Keratinocyte (primary cell): ENCODE measurements at regions not wholly inside any gene's neighbourhood (a gene's known extent, or its start where the extent isn't known, plus 50 kb on each side); places are given as distances from the start of the nearest gene placed in this dataset.

Experiments used
- DNase-seq: peaks from one replicate; pipeline ENCODE4 v3.0.0-alpha.2; 2011; ENCODE audit warnings: low read depth, missing footprints, low spot score
- FAIRE-seq: peaks from 2 replicates; lab custom pipeline; 2011; peaks lifted over from hg19 to GRCh38; lab: Jason Lieb, UNC
- H2AFZ ChIP-seq: 2 replicates; pipeline ENCODE4 v1.6.0; 2012; ENCODE audit warnings: low read length, control low read depth, inconsistent platforms; ENCODE audit not compliant: control insufficient read depth
- H3K27ac ChIP-seq: 2 replicates; pipeline ENCODE4 v1.5.1; 2011; ENCODE audit warnings: low read length; ENCODE audit not compliant: control insufficient read depth, insufficient read depth
- H3K27me3 ChIP-seq: 3 replicates; pipeline ENCODE4 v1.6.0; 2011; ENCODE audit warnings: low read length; ENCODE audit not compliant: control insufficient read depth, insufficient read depth; ENCODE audit errors: extremely low read depth
- H3K36me3 ChIP-seq, 2 experiments: 2 replicates in 1 of 2; 3 replicates in 1 of 2; pipeline ENCODE4 v1.5.1; 2011; ENCODE audit warnings: low read length in 2 of 2, mild to moderate bottlenecking in 1 of 2; ENCODE audit not compliant: control insufficient read depth in 2 of 2, insufficient read depth in 2 of 2; ENCODE audit errors: extremely low read depth in 1 of 2
- H3K4me1 ChIP-seq: 3 replicates; pipeline ENCODE4 v1.5.1; 2011; ENCODE audit warnings: low read length; ENCODE audit not compliant: control insufficient read depth, insufficient read depth; ENCODE audit errors: extremely low read depth
- H3K4me2 ChIP-seq: 3 replicates; pipeline ENCODE4 v1.6.0; 2011; ENCODE audit warnings: low read depth, low read length; ENCODE audit not compliant: control insufficient read depth, insufficient read depth; ENCODE audit errors: extremely low read depth
- H3K4me3 ChIP-seq, 3 experiments: fragments of 200-600 bp in 1 of 3; sonication (generic) in 1 of 3; 2 replicates in 2 of 3; 3 replicates in 1 of 3; pipeline ENCODE4 v1.5.1; 2011 to 2016; ENCODE audit warnings: low read length in 3 of 3, mild to moderate bottlenecking in 3 of 3, control low read depth in 2 of 3, inconsistent platforms in 1 of 3, low read depth in 1 of 3, mixed read lengths in 1 of 3, mixed run types in 1 of 3, moderate library complexity in 1 of 3; ENCODE audit not compliant: control insufficient read depth in 2 of 3, insufficient read depth in 2 of 3; ENCODE audit errors: extremely low read depth in 1 of 3
- H3K79me2 ChIP-seq: 2 replicates; pipeline ENCODE4 v1.6.0; 2012; ENCODE audit warnings: low read length; ENCODE audit not compliant: control insufficient read depth, insufficient read depth
- H3K9ac ChIP-seq: 3 replicates; pipeline ENCODE4 v1.6.0; 2011; ENCODE audit warnings: low read length; ENCODE audit not compliant: control insufficient read depth, insufficient read depth; ENCODE audit errors: extremely low read depth
- H3K9me1 ChIP-seq: 3 replicates; pipeline ENCODE4 v1.6.0; 2011; ENCODE audit warnings: low read length; ENCODE audit not compliant: control insufficient read depth, insufficient read depth; ENCODE audit errors: extremely low read depth
- H3K9me3 ChIP-seq: 2 replicates; pipeline ENCODE4 v1.5.1; 2012; ENCODE audit warnings: low read depth, low read length; ENCODE audit not compliant: control insufficient read depth
- H4K20me1 ChIP-seq: 3 replicates; pipeline ENCODE4 v1.6.0; 2011; ENCODE audit warnings: low read length; ENCODE audit not compliant: control insufficient read depth, insufficient read depth; ENCODE audit errors: extremely low read depth
- EZH2 ChIP-seq: IDR thresholded peaks from one replicate; pipeline ENCODE4 v1.6.1; 2012; ENCODE audit warnings: inconsistent platforms, mild to moderate bottlenecking, low read length, moderate library complexity
- dilution Hi-C: fragments of 300-500 bp; cut with MboI; formaldehyde crosslinking; loops from one replicate; pipeline ENCODE4 v1.7.0; 2020; ENCODE audit warnings: low sequenced_read_pairs; ENCODE audit not compliant: extremely low pct_ligation_motif_present
- TF ChIP-seq, protein P1 (sequence below), 3 experiments: IDR thresholded peaks in 1 of 3; conservative IDR thresholded peaks in 1 of 3; optimal IDR thresholded peaks in 1 of 3; 2 replicates in 2 of 3; 3 replicates in 1 of 3; pipeline versions ENCODE3 to v1.5.1; 2011; ENCODE audit warnings: low read length in 3 of 3, mild to moderate bottlenecking in 3 of 3, moderate library complexity in 2 of 3, control low read depth in 1 of 3, inconsistent platforms in 1 of 3; ENCODE audit not compliant: insufficient read depth in 2 of 3; ENCODE audit errors: extremely low read depth in 1 of 3

DNA sequence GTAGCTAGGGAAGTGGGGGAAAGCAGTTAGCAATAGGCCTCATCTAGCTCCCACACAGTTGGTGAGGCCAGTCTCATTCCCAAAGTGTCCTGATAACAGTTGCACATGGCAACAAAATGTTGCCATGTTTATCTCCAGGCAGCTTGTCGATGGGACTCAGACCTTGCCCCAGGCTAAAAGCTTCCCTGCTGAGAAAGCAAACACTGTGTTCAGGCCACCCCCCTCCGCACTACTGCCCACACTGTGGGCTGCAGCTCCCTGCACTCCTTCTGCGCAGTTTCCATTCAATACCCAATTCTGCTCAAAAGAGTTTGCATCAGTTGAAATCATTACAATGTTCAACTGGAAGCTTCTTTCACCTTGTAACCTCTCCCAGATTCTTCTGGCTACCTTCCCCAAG, 287.8 kb upstream of the GK2 start:
- dilution Hi-C loops: no loop called here
- H3K4me3 ChIP-seq: no peak overlapping the region
- FAIRE-seq (no peak), DNase-seq (no peak)
- no peaks in the 10 kb centered on the region for H3K79me2 ChIP-seq
- no peaks in the 10 kb centered on the region for H3K36me3 ChIP-seq
- no peaks in the 10 kb centered on the region for H4K20me1 ChIP-seq
- no peaks in the 10 kb centered on the region for H3K4me1 ChIP-seq
- no peaks in the 10 kb centered on the region for H3K9me1 ChIP-seq
- no peak overlapping the region for H2AFZ ChIP-seq
- no peaks in the 10 kb centered on the region for H3K9me3 ChIP-seq
- H3K4me2 ChIP-seq: no peak overlapping the region
- H3K27me3 ChIP-seq: no peaks in the 10 kb centered on the region
- H3K9ac ChIP-seq: no peak overlapping the region
- TF ChIP-seq EZH2: no peak
- TF ChIP-seq, protein P1, sequence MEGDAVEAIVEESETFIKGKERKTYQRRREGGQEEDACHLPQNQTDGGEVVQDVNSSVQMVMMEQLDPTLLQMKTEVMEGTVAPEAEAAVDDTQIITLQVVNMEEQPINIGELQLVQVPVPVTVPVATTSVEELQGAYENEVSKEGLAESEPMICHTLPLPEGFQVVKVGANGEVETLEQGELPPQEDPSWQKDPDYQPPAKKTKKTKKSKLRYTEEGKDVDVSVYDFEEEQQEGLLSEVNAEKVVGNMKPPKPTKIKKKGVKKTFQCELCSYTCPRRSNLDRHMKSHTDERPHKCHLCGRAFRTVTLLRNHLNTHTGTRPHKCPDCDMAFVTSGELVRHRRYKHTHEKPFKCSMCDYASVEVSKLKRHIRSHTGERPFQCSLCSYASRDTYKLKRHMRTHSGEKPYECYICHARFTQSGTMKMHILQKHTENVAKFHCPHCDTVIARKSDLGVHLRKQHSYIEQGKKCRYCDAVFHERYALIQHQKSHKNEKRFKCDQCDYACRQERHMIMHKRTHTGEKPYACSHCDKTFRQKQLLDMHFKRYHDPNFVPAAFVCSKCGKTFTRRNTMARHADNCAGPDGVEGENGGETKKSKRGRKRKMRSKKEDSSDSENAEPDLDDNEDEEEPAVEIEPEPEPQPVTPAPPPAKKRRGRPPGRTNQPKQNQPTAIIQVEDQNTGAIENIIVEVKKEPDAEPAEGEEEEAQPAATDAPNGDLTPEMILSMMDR (optimal IDR thresholded peaks at IDR 0.05 in 1 of 3, IDR thresholded peaks at IDR 0.05 in 1 of 3, conservative IDR thresholded peaks at IDR 0.05 in 1 of 3; ENCODE audit: extremely low read depth in 1 of 3, insufficient read depth in 2 of 3, low read length in 3 of 3): no peak
- no peak overlapping the region for H3K27ac ChIP-seq

DNA sequence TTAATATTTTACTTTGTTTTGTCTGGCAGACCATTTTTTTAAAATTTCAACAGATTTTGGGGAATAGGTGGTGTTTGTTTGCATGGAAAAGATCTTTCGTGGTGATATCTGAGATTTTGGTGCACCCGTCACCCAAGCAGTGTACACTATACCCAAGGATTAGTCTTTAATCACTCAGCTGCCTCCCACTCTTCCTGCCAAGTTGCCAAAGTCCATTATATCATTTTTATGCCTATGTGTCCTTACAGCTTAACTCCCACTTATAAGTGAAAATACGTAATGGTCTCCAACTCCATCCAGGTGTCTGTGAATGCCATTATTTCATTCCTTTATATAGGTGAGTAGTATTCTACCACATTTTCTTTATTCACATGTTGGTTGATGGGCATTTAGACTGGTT, 281.7 kb upstream of the GK2 start:
- no peak for FAIRE-seq
- Histone ChIP-seq H2AFZ (no peak overlapping the region), H3K9me1 (no peaks in the 10 kb centered on the region), H3K4me1 (no peaks in the 10 kb centered on the region), H3K4me3 (no peak overlapping the region), H3K9ac (no peak overlapping the region), H3K36me3 (no peaks in the 10 kb centered on the region), H3K9me3 (no peaks in the 10 kb centered on the region), H3K79me2 (no peaks in the 10 kb centered on the region), H4K20me1 (no peaks in the 10 kb centered on the region), H3K27me3 (no peaks in the 10 kb centered on the region), H3K4me2 (no peak overlapping the region), H3K27ac (no peak overlapping the region)
- TF ChIP-seq, protein P1 (optimal IDR thresholded peaks at IDR 0.05 in 1 of 3, IDR thresholded peaks at IDR 0.05 in 1 of 3, conservative IDR thresholded peaks at IDR 0.05 in 1 of 3; ENCODE audit: extremely low read depth in 1 of 3, insufficient read depth in 2 of 3, low read length in 3 of 3): no peak
- no peak for TF ChIP-seq EZH2
- dilution Hi-C loops: no loop called here
- no peak for DNase-seq
